ENCODE measurements at regions not wholly inside any gene's neighbourhood (a gene's known extent, or its start where the extent isn't known, plus 50 kb on each side); places are given as distances from the start of the nearest gene placed in this dataset.

DNA sequence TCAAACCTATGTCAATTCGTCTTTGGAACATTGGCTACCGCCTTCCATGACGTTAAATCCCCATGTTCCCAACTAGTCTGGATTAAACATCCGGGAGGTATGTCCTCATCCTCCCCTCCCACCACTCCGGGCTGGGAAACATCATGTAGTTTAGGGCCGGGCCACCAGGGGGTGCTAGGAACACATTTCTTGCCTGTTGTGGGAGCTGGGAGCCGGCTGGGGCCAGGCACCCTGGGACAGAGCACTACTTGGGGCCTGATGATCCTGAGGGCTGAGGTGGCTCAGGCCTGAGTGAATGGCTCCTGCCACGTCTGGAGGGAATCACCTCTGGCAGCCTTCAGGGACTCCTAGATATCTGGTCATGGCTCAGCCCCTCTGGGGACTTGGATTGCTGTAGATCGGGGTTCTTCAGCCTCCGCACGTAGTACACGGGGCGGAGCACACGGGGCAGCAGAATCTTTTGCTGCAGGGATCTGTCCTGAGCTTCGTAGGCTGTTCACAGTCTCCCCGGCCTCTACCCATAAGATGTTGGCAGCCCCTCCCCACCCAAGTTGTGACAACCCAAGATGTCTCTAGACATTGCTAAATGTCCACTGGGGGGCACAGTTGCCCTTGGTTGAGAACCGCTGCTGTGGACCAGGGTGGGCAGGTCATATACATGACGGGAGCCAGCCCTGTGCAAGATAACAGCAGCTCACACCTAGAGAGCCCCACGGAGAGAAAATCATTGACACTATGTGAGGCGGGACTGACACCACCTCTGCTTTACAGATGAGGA is 141.2 kb upstream of the ZNF716 start:
- Mint-ChIP-seq H3K27ac (ENCODE audit: unreplicated experiment) (no peak overlapping the region), H3K27me3 (ENCODE audit: low read depth, unreplicated experiment) (no peaks in the 10 kb centered on the region), H3K4me3 (ENCODE audit: unreplicated experiment) (no peak overlapping the region), H3K4me1 (ENCODE audit: low read depth, unreplicated experiment) (no peaks in the 10 kb centered on the region), H3K9me3 (ENCODE audit: unreplicated experiment) (peaks cover 11% of the 10 kb centered on the region), H3K36me3 (ENCODE audit: low read depth, unreplicated experiment) (no peaks in the 10 kb centered on the region)
- no peak overlapping the region for H3K27ac ChIP-seq (ENCODE audit: low read depth, low read length)
- H4K20me1 ChIP-seq (ENCODE audit: insufficient read depth, low read length) = no peaks in the 10 kb centered on the region
- no peak overlapping the region for H3K4me2 ChIP-seq (ENCODE audit: low read length)
- DNase-seq (ENCODE audit: low read depth) (no peak), FAIRE-seq (no peak)
- H3K9me3 ChIP-seq (ENCODE audit: insufficient read depth, low read depth, low read length) = peaks cover 3% of the 10 kb centered on the region
- no peaks in the 10 kb centered on the region for H3K36me3 ChIP-seq (ENCODE audit: insufficient read depth, low read length)
- H3K27me3 ChIP-seq (ENCODE audit: insufficient read depth, low read length) = no peaks in the 10 kb centered on the region
- H3K4me3 ChIP-seq (ENCODE audit: insufficient read depth, low read depth, low read length) = no peak overlapping the region
- H3K4me1 ChIP-seq (ENCODE audit: insufficient read depth, low read length) = no peaks in the 10 kb centered on the region
- H2AFZ ChIP-seq (ENCODE audit: low read depth, low read length) = no peak overlapping the region
- no peak for TF ChIP-seq EZH2 (IDR thresholded peaks at IDR 0.05; ENCODE audit: insufficient read depth, low read length)
- no peak for TF ChIP-seq CTCF (IDR thresholded peaks at IDR 0.05; ENCODE audit: insufficient read depth, low read depth, low read length)
- no peak overlapping the region for H3K9ac ChIP-seq (ENCODE audit: low read length)
- no peaks in the 10 kb centered on the region for H3K79me2 ChIP-seq (ENCODE audit: insufficient read depth, low read length)

- Histone ChIP-seq H3K4me1 (ENCODE audit: insufficient read depth, low read length) (no peaks in the 10 kb centered on the region), H3K27me3 (ENCODE audit: insufficient read depth, low read length) (no peaks in the 10 kb centered on the region), H3K9me3 (ENCODE audit: insufficient read depth, low read depth, low read length) (peaks cover 6% of the 10 kb centered on the region), H3K9ac (ENCODE audit: low read length) (no peak overlapping the region), H3K4me3 (ENCODE audit: insufficient read depth, low read depth, low read length) (no peak overlapping the region), H4K20me1 (ENCODE audit: insufficient read depth, low read length) (no peaks in the 10 kb centered on the region), H3K79me2 (ENCODE audit: insufficient read depth, low read length) (no peaks in the 10 kb centered on the region), H3K4me2 (ENCODE audit: low read length) (no peak overlapping the region), H3K36me3 (ENCODE audit: insufficient read depth, low read length) (no peaks in the 10 kb centered on the region), H3K27ac (ENCODE audit: low read depth, low read length) (no peak overlapping the region), H2AFZ (ENCODE audit: low read depth, low read length) (no peak overlapping the region)
- no peak for DNase-seq (ENCODE audit: low read depth)
- H3K36me3 Mint-ChIP-seq (ENCODE audit: low read depth, unreplicated experiment) = no peaks in the 10 kb centered on the region
- no peak for TF ChIP-seq CTCF (IDR thresholded peaks at IDR 0.05; ENCODE audit: insufficient read depth, low read depth, low read length)
- TF ChIP-seq EZH2 (IDR thresholded peaks at IDR 0.05; ENCODE audit: insufficient read depth, low read length) = no peak
- no peak for FAIRE-seq
- no peak overlapping the region for H3K4me3 Mint-ChIP-seq (ENCODE audit: unreplicated experiment)
- H3K4me1 Mint-ChIP-seq (ENCODE audit: low read depth, unreplicated experiment) = no peaks in the 10 kb centered on the region
- no peak overlapping the region for H3K27ac Mint-ChIP-seq (ENCODE audit: unreplicated experiment)
- peaks cover 31% of the 10 kb centered on the region for H3K9me3 Mint-ChIP-seq (ENCODE audit: unreplicated experiment)
- no peaks in the 10 kb centered on the region for H3K27me3 Mint-ChIP-seq (ENCODE audit: low read depth, unreplicated experiment)
Observed at GRCh38 chr7:57327081-57327480, 122.9 kb upstream of the ZNF716 start.

- Histone ChIP-seq H3K36me3 (ENCODE audit: insufficient read depth, low read length) (no peaks in the 10 kb centered on the region), H3K27ac (ENCODE audit: low read depth, low read length) (no peak overlapping the region), H3K9ac (ENCODE audit: low read length) (no peak overlapping the region), H3K79me2 (ENCODE audit: insufficient read depth, low read length) (no peaks in the 10 kb centered on the region), H3K4me3 (ENCODE audit: insufficient read depth, low read depth, low read length) (no peak overlapping the region), H3K9me3 (ENCODE audit: insufficient read depth, low read depth, low read length) (peaks cover 4% of the 10 kb centered on the region), H4K20me1 (ENCODE audit: insufficient read depth, low read length) (no peaks in the 10 kb centered on the region), H3K4me2 (ENCODE audit: low read length) (no peak overlapping the region), H2AFZ (ENCODE audit: low read depth, low read length) (no peak overlapping the region), H3K4me1 (ENCODE audit: insufficient read depth, low read length) (no peaks in the 10 kb centered on the region), H3K27me3 (ENCODE audit: insufficient read depth, low read length) (no peaks in the 10 kb centered on the region)
- Mint-ChIP-seq H3K27me3 (ENCODE audit: low read depth, unreplicated experiment) (no peaks in the 10 kb centered on the region), H3K9me3 (ENCODE audit: unreplicated experiment) (peaks cover 28% of the 10 kb centered on the region), H3K4me1 (ENCODE audit: low read depth, unreplicated experiment) (no peaks in the 10 kb centered on the region), H3K4me3 (ENCODE audit: unreplicated experiment) (no peak overlapping the region), H3K36me3 (ENCODE audit: low read depth, unreplicated experiment) (no peaks in the 10 kb centered on the region), H3K27ac (ENCODE audit: unreplicated experiment) (no peak overlapping the region)
- no peak for DNase-seq (ENCODE audit: low read depth)
- no peak for FAIRE-seq
- TF ChIP-seq EZH2 (IDR thresholded peaks at IDR 0.05; ENCODE audit: insufficient read depth, low read length) = no peak
- TF ChIP-seq CTCF (IDR thresholded peaks at IDR 0.05; ENCODE audit: insufficient read depth, low read depth, low read length) = no peak
Observed at GRCh38 chr7:57328457-57328856, 121.5 kb upstream of the ZNF716 start.
